A673 (cell line): ENCODE measurements at regions not wholly inside any gene's neighbourhood (a gene's known extent, or its start where the extent isn't known, plus 50 kb on each side); places are given as distances from the start of the nearest gene placed in this dataset.

Source experiments
- EZH2 ChIP-seq: fragments of 200-600 bp; sonication (generic); IDR thresholded peaks from 2 replicates; pipeline ENCODE4 v1.6.1; 2017; ENCODE audit warnings: borderline replicate concordance, low read depth, mild to moderate bottlenecking, mixed read lengths, antibody characterized with exemption, low read length; ENCODE audit not compliant: poor library complexity, severe bottlenecking
- TF ChIP-seq, protein P1 (sequence below): fragments of 300-800, 200-600 bp; sonication (generic); conservative IDR thresholded peaks from 2 replicates; pipeline ENCODE4 v1.5.1; 2017; ENCODE audit warnings: low read depth, mild to moderate bottlenecking, antibody characterized with exemption, low read length, moderate library complexity, mixed read lengths

DNA sequence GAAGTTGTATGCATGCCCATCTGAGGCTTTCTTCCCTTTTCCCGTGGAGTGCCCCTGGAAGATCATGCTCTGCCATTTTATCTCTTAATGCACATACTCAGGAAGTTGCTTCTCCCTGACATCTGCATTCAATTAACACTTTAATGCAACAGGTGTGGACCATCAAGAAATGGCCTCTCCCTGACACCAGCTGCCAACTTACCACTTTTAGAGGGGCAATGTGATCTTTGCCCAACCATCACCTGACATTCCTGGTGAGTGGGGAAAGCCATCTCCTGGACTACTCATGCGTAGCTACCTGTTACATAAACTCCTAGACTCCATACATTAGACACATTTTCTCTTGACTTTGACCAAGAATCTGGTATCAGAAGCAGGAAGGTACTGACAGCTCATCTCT is 1450.4 kb upstream of the CDH9 start:
- TF ChIP-seq, protein P1, sequence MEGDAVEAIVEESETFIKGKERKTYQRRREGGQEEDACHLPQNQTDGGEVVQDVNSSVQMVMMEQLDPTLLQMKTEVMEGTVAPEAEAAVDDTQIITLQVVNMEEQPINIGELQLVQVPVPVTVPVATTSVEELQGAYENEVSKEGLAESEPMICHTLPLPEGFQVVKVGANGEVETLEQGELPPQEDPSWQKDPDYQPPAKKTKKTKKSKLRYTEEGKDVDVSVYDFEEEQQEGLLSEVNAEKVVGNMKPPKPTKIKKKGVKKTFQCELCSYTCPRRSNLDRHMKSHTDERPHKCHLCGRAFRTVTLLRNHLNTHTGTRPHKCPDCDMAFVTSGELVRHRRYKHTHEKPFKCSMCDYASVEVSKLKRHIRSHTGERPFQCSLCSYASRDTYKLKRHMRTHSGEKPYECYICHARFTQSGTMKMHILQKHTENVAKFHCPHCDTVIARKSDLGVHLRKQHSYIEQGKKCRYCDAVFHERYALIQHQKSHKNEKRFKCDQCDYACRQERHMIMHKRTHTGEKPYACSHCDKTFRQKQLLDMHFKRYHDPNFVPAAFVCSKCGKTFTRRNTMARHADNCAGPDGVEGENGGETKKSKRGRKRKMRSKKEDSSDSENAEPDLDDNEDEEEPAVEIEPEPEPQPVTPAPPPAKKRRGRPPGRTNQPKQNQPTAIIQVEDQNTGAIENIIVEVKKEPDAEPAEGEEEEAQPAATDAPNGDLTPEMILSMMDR = no peak
- TF ChIP-seq EZH2 = no peak
